Glomerular visceral epithelial cell (primary cell): ENCODE measurements at regions not wholly inside any gene's neighbourhood (a gene's known extent, or its start where the extent isn't known, plus 50 kb on each side); places are given as distances from the start of the nearest gene placed in this dataset.

Experiments
- DNase-seq: peaks from one replicate; pipeline ENCODE4 v3.0.0-alpha.2; 2016; ENCODE audit errors: extremely low spot score

DNA sequence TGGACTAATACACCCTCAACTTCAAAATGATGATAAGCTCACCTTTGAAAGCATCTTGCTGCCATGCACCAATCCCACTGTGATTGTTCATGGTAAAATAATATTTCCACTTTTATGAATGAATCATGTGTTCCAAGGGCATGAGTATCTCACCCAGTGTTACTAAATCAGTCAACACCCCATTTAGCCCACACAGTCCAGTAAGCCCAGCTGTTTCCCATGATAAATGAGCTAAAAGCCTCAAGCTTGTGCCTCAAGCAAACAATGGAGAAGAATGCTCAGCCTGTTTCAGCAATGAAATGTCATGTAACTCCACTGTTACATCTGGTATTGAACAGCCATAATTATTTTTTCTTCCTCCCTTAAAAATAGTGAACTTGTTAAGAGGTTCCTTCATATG, 442.5 kb downstream of the XPNPEP1 start:
- no peak for DNase-seq

DNA sequence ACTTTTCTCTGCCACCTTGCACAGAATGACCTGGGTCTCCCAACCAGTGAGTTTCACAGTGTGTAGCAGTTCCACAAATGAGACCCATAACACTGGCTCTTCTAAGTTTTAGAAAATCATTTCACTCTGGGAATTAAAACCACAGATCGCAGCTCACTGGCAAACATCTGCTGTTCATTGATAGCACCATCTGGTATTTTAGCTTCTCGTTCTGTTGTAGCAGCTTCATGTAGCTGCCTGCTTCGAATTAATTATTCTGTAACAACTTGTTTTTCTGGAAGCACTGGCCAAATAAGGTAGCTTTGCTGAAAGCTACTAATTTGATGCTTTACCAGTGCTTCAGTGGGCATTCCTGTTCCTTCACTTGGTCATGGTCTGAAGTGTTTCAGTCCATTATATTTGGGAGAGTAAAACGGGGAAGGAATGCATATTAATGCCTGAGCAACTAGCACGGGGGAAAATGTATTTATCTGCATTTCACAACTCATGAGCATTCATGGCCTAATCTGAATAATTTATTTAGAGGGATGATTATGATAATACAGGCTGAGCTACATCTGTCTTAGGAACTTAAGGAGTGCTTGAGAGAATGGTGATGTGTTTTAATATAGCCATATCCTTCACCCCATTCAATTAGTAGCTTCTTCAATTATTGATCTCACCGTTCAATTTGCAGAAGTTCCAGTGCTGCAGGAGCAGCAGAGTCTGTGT, 447.4 kb downstream of the XPNPEP1 start:
- DNase-seq, result no peak

DNA sequence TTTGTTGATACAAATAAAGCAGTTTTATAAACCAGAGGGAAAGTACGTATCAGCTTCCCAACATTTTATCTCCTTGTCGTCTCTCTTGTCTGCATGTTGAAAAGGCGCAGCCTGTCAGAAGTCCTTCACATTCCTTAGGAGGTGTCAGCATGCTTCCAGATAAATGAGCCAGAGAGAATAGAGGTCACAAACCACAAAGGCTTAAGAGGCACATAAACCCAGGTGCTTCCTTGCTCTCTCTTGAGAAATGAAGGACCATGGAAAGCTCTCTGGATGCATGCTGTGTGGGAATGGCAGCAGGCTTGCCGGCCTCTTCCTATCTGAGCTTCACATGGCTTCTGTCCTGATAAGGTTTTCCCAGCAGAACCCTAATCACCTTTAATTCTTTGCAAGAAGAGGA, 448.5 kb downstream of the XPNPEP1 start:
- no peak for DNase-seq

DNA sequence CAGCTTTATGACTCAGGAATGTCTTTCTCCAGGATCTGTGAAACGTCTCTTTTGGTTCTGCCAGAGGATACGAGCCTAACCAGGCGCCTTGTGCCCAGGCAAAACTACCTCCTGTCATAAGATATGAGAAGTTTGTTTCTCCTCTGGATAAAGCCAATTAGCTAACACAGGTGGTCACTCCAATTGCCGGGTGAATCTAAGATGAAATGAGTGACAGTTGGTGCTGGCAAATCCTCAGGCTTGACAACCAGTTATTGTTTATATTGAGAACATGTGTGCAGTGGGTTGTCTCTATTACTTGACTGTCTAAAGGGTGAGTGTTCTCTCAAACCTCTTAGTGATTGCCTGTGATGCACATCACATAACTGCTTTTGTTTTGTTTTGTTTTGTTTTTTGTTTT, 449.1 kb downstream of the XPNPEP1 start:
- no peak for DNase-seq

DNA sequence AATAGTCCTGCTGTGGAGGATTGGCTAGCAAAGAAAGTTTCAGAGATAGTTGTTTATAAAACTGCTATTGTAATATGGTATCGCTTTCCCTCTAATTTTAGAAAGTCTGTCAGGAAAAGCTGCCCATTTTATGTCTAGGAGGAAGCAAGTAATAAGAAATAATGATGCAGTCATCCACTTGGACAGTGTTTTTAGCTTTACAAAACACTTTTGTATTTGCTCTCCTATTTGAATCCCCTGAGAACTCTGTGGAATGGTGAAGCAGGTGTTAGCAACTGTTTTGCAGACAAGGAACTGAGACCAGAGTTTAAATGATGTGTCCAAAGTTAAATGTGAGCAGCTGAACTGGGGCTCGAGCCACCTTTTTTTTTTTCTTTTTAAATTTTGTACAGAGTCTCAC, 455.8 kb downstream of the XPNPEP1 start:
- DNase-seq, result no peak

DNA sequence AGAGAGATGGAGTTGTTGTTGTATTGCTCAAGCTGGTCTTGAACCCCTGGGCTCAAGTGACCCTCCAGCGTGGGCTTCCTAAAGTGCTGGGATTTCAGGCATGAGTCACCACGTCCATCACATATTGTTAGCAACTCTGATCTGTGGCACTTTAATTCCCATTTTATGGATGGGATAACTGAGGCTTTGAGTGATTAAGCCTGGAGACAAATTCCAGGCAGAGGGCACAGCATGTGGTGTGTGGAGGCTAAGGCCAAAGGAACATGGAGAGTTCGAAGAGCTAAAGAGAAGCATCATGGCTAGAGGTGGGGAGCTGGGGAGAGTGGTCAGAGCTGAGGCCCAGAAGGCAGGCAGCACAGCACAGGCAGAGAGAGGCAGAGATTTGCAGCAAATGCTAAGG, 458.4 kb downstream of the XPNPEP1 start:
- DNase-seq, result no peak

DNA sequence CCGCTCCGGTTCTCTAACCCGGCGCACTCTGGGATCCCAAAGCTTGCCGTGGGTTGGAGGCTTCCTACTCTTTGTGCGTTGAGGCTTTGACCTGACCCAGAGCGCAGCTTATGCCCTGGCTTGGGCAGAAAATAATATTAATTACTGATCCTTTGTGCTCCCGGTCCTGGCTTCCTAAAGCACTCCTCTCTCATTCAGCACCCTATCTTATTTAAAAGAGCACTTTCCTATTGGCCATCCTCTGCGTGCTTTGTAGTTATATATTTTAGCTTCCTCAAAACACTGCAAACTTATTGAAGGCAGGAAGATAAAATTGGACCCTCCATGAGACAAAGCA, 466.0 kb downstream of the XPNPEP1 start:
- DNase-seq, result no peak

DNA sequence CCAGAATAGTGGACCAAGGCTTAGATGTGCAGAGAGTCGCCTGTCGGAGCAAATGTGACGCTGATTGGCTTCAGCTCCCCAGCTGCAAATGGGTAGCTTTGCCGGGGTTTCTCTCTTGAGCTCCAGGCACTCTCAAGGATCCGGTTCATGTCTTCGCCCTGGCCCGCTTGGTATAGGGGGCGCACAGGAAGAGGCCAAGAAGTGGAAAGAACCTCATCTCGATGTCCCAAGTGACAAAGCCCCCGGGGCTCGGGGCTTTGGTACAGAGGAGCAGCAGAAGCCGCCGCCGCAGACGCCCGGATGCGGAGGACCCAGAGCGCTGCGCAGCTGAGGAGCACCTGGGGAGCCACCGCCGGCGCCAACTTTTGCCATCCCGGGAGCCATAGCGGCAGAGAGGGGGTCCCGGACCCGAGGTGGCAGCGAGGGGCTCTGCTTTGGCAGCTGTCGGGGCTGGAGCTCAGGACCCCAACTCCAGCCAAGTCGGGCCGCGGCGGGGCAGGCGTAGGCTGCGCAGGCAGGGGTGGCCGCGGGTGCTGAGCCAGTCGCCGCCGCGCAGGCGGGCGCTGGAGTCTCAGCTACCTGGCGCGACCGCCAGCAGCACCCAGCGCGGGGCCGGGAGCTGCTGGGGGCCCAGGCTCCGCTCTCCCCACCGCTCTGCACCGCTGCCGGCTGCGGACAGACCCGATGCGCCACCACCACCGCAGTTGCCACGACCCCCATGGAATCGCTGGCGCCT, 466.6 kb downstream of the XPNPEP1 start:
- DNase-seq, result no peak

DNA sequence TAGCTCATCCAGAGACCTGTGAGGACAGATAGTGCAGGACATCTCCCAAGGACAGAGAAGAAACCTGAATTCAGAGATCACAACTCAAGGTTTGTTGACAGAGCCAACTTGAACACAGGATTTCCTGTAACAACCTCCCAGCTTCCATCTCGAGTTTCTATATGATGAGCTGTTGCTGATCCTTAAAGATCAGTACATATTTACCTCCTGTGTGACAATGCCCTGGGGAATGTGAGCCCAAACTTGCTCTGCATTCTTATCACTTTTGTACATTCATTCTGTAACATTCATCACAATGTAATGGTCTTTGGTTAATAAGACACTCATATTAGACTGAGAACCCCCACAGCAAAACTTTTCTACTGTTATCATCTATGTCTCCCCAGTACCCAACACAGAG, 468.6 kb downstream of the XPNPEP1 start:
- DNase-seq, result no peak

DNA sequence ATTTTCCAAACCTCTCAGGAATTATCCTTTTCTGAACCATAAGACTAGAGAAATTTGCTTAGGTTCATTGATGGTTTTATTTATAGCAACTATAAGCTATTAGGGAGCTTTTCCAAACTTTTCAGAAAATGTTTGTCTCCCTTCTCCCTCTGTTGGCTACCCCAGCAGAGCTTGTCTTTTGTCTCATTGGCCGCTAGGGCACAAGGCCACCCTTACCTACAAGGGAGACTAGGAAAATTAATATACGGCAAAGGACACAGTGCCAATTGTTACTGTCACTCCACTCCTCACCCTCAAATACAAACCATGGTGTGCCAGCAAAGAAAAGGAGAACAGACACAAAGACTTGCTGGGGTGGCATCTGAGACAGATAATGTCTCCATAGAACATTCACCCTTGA, 471.4 kb downstream of the XPNPEP1 start:
- no peak for DNase-seq

DNA sequence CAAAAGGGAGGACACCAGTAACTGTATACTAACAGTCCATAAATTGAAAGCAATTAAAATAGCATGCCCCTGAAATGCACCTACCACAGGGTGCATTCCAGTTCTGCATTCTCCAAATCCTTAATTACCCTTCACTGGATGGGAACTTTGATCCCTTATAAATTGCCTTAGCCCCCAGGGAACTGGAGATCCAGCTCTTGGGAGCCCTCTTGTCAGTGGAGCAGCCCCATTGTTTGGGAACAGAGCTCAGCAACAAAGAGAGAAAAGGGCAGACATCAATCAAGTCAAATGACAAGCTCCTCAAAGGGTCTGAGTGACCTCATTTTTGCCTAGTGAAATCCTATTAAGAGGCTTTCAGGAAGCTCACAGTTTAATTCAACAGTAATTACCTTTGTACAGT, 472.6 kb downstream of the XPNPEP1 start:
- no peak for DNase-seq

DNA sequence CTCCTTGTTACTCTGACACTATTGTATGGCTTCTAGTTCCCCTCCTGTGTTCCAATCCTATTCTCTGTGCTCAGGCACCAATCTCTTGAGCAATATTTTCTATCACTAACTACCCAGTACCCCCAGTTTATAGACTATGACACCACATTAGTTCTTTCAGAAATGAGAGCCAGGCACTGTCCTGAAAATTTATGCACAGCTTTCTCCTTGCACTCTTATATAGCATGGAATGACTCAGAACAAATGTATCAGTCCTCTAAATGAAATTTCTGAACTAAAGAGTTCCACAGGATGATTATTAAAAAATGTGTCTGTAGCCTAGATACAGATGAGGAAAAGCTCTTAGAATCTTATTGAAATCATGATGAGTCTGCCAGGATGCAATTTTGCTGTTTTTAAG, 489.9 kb downstream of the XPNPEP1 start:
- DNase-seq, result no peak

DNA sequence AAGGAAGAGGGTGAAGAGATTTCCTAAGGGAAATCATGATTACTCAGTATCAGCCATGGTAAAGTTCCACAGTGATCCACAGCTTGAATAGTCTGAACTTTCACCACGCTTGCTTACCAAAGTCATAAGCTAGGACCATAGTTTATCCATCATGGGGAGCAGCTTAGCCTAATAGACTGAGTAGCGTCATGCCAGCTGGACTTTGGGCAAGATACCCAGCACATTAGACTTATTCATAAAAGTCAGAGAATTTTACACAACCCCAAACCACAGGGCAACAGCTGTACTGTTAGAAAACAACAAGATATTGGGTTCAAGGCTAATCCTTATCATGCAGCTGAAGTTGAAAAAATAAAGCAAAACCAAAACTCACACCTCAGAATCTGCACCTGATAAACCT, 491.0 kb downstream of the XPNPEP1 start:
- DNase-seq, result no peak

DNA sequence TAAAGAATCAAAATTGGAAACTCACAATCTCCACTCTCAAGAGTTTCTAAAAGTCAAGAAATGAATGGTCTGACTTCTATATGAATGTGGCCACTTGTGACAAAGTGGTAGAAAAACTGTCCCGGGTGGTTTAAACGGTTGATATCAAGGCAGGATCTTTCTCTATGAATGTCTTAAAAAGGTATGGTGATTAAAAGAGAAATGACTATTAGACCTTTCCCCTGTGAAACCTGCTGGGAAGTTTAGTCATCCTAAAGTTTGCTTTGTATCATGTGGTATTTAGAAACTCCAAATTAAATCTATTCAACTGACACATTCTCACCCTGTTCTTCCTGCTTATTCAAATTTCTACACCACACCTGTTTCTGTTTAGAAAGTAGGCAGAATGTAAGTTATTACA, 492.5 kb downstream of the XPNPEP1 start:
- DNase-seq, result no peak

DNA sequence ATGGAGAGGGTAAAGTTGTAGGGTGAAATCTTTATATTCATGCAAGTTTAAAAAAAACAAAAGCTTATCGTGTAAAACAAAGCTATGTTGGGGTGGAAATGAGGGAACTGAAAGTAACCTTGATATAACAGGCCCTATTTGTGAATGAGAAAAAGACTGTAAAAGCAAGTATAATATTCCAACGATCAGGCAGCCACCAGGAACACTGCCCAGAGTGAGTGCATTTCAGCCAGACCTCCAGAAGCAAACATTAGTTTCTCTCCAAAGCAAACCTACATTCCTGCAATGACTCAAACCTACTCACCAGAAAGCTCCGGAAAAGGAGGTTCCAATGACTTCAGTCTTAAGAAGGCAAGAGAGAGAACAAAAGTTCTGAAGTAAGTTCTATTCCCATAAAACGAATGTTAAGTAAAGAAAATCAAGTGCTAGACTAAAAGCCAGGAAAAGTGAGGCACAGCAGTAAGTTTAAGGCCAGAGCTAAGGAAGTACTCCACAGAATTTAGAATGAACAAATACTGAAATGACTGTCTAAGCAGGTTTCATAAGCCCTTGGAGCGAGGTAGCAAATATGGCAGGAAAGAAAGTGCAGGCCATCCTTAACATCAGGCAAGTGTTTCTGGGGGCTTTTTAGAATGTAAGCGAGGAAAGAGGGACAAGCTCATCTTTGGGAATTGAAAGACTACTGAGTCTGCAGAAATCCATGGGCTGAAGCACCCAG, 493.1 kb downstream of the XPNPEP1 start:
- no peak for DNase-seq

DNA sequence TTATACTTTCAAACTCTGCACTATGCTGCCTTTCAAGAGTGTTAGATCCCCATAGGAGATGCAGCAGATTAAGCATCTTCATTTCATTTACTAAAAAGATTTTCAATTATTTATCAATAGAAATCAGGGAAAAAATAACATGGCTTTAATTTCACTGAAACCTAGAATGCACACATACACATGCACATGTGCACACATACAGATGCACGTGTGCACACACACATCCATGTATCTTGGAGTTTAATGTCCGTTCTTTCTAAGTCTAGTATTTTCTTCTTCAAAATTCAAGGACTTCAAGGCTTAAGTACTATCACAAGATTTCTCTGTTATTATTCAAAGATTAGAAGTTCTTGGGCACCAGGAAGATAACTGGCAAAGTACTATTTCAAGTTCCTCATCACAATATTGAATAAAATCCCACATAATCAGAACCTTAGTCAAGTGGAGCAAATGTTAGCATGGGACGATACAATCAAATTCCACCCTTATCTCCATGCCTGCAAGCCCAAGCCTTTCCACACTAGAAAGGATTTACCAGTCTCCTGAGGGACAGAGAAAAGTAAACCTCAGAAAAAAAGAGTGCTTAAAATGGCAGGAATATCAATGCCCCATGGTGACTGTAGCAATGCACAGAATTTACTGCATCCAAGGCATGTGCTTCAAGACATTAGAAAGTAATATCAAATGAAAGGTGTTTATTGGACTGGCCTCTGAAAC, 494.4 kb downstream of the XPNPEP1 start:
- no peak for DNase-seq

DNA sequence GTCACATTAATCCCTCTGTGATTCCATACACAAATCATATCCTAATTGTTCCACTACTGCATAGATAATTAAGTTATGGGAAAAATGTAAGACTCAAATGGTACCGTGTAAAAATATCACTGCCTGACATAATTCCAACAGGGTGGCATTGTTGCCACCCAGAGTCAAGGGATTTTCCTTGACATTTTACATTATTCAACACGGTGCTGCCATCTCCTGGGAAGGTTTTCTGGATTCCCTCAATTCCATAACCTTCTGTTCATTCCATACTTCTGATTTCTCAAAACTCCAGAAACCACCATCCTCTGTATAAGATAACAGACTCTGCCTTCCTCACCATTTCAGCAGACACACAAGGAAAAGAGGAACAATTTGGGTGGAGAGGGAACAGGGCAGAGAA, 495.9 kb downstream of the XPNPEP1 start:
- DNase-seq, result no peak

DNA sequence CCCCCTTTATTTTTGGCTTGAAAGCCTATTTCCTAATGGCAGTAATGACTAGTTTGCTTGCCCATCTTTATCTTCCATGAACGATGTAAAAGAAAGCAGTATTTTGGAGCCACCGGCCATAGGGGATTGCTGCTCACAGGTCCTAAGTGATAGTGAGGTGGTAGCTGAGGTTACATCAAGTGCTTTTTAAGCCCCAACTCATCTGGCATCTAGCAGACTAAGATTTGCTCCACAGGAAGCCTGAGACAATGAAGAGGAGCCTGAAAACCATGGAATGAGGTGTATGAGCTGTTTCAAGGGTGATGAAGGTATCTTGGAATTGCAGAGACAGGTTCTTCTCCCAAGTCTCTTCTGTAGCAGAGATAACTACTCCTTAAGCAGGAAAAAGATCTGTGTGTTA, 496.3 kb downstream of the XPNPEP1 start:
- no peak for DNase-seq

DNA sequence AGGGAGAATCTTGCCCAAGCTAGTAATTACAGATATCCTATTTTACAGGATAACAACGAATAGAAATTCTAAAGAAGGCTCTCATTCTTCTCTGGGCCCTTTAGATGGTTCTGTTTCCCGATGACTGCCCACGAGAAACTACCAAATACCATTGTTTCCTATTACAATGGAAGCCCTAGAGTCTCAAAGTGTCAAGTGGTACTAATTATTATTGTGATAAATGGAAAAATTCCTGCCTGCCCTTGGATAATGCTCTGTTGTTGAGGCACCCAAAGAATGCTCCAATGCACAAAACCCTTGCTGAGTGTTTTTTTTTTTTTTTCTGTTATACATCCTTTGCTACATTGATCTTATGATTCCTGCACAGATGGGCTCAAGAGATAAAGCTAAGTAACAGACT, 504.5 kb downstream of the XPNPEP1 start:
- DNase-seq, result no peak

DNA sequence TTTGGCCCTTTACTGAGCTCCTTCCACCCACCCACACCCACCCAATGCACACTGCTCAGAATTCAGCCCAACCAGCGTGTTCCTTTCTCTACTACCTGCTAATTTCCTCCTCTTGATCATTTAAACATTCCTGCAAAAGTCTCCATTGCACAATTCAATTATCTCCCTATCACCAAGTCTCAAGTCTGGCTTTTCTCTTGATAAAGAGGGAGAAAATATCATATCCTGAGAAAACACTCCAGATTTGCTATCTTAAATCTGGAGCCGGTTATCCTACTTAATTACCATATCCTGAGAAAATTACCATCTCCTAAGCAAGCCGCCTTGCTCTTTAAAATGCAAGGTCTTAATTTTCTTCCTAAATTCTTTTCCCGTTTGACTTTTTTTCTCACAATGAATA, 505.5 kb downstream of the XPNPEP1 start:
- DNase-seq, result no peak

DNA sequence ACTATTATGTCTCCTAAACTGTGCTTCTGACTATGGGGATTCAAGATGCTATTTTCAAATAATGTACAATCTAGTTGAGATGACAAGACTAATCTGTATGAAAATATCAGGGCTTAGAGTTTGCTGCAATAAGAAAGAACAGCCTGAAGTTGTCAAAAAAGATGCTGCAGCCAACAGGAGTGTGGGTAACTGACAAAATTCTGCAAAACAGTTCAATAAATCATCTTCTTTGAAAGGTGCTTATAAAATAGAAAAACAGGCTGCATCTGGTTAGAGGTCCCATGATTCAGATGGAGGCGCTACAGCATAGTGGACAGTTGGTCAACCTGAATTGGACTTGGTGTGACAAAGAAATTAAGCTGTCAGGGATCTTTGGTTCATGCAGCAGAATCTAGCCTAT, 511.0 kb downstream of the XPNPEP1 start:
- no peak for DNase-seq

DNA sequence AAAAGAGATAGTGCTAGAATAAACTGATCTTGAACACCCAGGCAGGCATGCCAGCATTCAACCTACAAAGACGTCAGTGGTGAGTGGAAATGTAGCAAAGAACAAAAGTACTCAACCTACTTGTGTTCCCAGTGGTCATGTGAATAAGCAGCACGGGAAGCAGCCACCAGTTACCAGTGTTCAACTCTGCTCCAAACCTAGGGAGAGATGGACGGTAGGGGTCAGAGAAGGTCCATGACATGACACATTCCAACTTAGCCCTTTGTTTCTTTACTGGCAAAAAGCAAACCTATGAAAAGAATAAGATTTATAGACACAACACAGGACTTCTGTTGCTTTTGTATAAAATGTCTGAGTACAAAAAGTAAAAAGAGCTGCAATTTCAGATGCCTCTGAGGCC, 511.4 kb downstream of the XPNPEP1 start:
- no peak for DNase-seq

DNA sequence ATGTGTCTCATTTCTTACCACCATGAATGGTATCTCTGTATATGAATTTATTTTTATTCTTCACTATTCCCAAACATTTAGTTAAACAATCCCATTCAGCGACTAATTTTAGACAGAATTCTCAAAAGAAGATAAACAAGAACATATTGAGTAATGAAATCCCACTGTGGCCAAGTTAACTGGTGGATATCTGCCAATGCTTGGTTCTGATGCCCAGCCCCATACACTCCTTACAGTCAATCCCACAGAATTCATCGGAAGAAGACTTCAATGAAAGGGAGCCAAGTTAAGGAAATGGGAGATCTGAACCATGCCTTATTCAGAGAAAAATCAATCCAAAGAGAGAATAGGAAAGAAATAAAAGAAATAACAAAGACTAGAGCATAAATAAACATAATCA, 518.0 kb downstream of the XPNPEP1 start:
- DNase-seq, result no peak
